ENCODE measurements at regions not wholly inside any gene's neighbourhood (a gene's known extent, or its start where the extent isn't known, plus 50 kb on each side); places are given as distances from the start of the nearest gene placed in this dataset.

DNA sequence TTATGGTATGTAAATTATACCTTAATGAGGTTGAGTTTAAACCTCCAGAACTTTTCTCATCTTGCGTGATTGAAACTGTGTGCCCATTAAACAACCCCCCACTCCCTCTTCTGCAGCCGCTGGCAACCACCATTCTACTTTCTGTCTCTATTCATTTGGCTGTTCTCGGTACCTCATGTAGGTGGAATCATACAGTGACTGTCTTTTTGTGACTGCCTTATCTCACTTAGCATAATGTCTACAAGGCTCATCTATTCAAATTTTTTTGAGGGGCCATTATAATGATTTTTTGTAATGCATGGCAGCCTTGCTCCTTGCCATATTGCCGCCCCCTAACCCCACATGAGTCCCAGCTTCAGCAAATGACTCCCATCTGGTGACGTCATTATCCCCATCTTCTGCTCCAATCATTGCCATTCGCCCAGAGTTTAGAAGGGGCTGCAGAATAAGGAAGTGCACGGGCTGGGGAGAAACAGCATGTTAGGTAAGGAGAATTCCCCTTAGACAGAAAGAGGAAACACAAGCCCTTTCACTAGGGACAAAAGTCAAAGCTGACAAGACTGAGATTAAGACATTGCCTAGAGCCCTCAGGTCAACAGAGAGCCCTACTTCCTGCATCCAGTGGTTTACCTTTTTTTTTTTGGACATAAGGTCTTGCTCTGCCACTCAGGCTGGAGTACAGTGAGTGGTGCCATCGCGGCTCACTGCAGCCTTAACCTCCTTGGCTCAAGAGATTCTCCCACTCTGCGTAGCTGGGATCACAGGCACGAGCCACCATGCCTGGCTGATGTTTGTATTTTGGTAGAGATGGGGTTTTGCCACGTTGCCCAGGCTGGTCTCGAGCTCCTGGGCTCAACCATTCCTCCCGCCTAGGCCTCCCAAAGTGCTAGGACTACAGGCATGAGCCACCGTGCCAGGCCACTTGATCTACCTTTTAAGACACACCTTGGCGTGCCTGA is 78.4 kb upstream of the ERRFI1 start:
- Histone ChIP-seq H3K9ac (ENCODE audit: low read depth, low read length, poor library complexity, severe bottlenecking) (no peak overlapping the region), H3K4me3 (ENCODE audit: low read length, poor library complexity, severe bottlenecking) (no peak overlapping the region), H3F3A (ENCODE audit: low read depth) (no peaks in the 10 kb centered on the region), H3K9me3 (ENCODE audit: insufficient read depth, low read depth, low read length) (no peaks in the 10 kb centered on the region), H3K9me2 (replicated peaks; ENCODE audit: low read depth, low read length) (no peaks in the 10 kb centered on the region), H3K4me1 (ENCODE audit: insufficient read depth, low read length, poor library complexity, severe bottlenecking) (no peaks in the 10 kb centered on the region), H3K27me3 (ENCODE audit: insufficient read depth, low read length, poor library complexity, severe bottlenecking) (no peaks in the 10 kb centered on the region), H4K20me1 (ENCODE audit: insufficient read depth, low read length, poor library complexity, severe bottlenecking) (no peaks in the 10 kb centered on the region), H3K36me3 (ENCODE audit: insufficient read depth, low read length) (no peaks in the 10 kb centered on the region), H3K4me2 (ENCODE audit: low read depth, low read length, poor library complexity, severe bottlenecking) (no peak overlapping the region), H3K79me2 (ENCODE audit: insufficient read depth, low read length) (no peaks in the 10 kb centered on the region), H2AFZ (ENCODE audit: low read length) (no peak overlapping the region)
- TF ChIP-seq, protein P1, sequence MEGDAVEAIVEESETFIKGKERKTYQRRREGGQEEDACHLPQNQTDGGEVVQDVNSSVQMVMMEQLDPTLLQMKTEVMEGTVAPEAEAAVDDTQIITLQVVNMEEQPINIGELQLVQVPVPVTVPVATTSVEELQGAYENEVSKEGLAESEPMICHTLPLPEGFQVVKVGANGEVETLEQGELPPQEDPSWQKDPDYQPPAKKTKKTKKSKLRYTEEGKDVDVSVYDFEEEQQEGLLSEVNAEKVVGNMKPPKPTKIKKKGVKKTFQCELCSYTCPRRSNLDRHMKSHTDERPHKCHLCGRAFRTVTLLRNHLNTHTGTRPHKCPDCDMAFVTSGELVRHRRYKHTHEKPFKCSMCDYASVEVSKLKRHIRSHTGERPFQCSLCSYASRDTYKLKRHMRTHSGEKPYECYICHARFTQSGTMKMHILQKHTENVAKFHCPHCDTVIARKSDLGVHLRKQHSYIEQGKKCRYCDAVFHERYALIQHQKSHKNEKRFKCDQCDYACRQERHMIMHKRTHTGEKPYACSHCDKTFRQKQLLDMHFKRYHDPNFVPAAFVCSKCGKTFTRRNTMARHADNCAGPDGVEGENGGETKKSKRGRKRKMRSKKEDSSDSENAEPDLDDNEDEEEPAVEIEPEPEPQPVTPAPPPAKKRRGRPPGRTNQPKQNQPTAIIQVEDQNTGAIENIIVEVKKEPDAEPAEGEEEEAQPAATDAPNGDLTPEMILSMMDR (conservative IDR thresholded peaks at IDR 0.05; ENCODE audit: low read length), result no peak
- TF ChIP-seq EZH2phosphoT487 (IDR thresholded peaks at IDR 0.05; ENCODE audit: borderline replicate concordance), result no peak

DNA sequence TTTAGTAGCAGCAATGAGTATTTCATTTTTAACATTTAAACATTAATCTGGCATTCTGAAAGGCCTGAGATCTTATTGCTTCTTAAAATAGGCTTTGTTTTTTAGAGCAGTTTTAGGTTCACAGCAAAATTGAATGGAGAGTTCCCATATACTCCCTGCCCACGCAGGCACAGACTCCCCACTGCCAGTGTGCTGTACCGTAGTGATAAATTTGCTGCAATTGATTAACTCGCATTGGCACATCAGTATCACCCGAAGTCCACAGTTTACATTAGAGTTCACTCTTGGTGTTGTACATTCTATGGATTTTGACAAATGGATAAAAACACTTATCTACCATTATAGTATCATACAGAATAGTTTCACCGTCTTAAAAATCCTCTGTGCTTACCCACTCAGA is 71.8 kb upstream of the ERRFI1 start:
- no peaks in the 10 kb centered on the region for H4K20me1 ChIP-seq (ENCODE audit: insufficient read depth, low read length, poor library complexity, severe bottlenecking)
- H2AFZ ChIP-seq (ENCODE audit: low read length), result no peak overlapping the region
- H3K9me3 ChIP-seq (ENCODE audit: insufficient read depth, low read depth, low read length), result no peaks in the 10 kb centered on the region
- no peaks in the 10 kb centered on the region for H3K4me1 ChIP-seq (ENCODE audit: insufficient read depth, low read length, poor library complexity, severe bottlenecking)
- H3K9me2 ChIP-seq (replicated peaks; ENCODE audit: low read depth, low read length), result no peaks in the 10 kb centered on the region
- H3K27me3 ChIP-seq (ENCODE audit: insufficient read depth, low read length, poor library complexity, severe bottlenecking), result no peaks in the 10 kb centered on the region
- H3K9ac ChIP-seq (ENCODE audit: low read depth, low read length, poor library complexity, severe bottlenecking), result no peak overlapping the region
- no peaks in the 10 kb centered on the region for H3K79me2 ChIP-seq (ENCODE audit: insufficient read depth, low read length)
- no peak overlapping the region for H3K4me3 ChIP-seq (ENCODE audit: low read length, poor library complexity, severe bottlenecking)
- no peaks in the 10 kb centered on the region for H3F3A ChIP-seq (ENCODE audit: low read depth)
- H3K4me2 ChIP-seq (ENCODE audit: low read depth, low read length, poor library complexity, severe bottlenecking), result no peak overlapping the region
- TF ChIP-seq, protein P1 (conservative IDR thresholded peaks at IDR 0.05; ENCODE audit: low read length), result no peak
- TF ChIP-seq EZH2phosphoT487 (IDR thresholded peaks at IDR 0.05; ENCODE audit: borderline replicate concordance), result no peak
- no peaks in the 10 kb centered on the region for H3K36me3 ChIP-seq (ENCODE audit: insufficient read depth, low read length)

DNA sequence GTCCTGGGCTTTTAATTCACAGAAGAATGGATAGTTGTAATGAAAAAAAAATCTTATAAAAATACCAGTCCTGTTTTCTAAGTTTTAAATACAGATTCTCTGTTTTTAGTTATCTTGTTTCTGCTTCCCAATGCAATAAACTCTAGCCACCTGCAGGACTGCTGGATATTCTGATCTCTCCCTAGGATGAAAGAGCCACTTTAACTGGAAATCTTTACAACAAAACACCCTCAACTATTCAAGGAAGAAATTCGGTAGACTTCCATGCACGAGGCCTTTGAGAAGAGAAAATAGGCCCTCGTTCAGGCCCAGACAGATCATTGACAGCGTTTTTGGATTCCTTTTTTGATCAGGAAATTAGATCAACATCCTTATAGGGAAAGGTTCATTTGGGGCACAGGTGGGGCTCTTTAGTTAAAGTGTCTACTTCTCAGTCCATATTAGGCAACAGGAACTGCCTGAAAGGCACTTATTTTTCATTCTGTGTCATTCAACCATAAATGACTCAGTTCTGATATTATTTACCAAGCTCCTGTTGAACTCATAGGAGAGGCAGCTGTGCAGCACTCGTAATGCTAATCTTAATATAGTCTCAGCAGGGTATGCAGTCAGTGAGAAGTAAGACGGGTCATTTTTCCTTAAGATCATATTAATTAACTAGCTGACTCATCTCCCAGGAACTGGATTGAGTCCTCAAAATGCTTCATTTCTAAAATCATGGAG is 71.1 kb upstream of the ERRFI1 start:
- no peaks in the 10 kb centered on the region for H3F3A ChIP-seq (ENCODE audit: low read depth)
- H3K4me2 ChIP-seq (ENCODE audit: low read depth, low read length, poor library complexity, severe bottlenecking), result no peak overlapping the region
- H3K4me1 ChIP-seq (ENCODE audit: insufficient read depth, low read length, poor library complexity, severe bottlenecking), result no peaks in the 10 kb centered on the region
- H3K9ac ChIP-seq (ENCODE audit: low read depth, low read length, poor library complexity, severe bottlenecking), result no peak overlapping the region
- no peaks in the 10 kb centered on the region for H3K27me3 ChIP-seq (ENCODE audit: insufficient read depth, low read length, poor library complexity, severe bottlenecking)
- H3K36me3 ChIP-seq (ENCODE audit: insufficient read depth, low read length), result no peaks in the 10 kb centered on the region
- TF ChIP-seq, protein P1 (conservative IDR thresholded peaks at IDR 0.05; ENCODE audit: low read length), result no peak
- TF ChIP-seq EZH2phosphoT487 (IDR thresholded peaks at IDR 0.05; ENCODE audit: borderline replicate concordance), result no peak
- no peak overlapping the region for H2AFZ ChIP-seq (ENCODE audit: low read length)
- H3K9me2 ChIP-seq (replicated peaks; ENCODE audit: low read depth, low read length), result no peaks in the 10 kb centered on the region
- no peaks in the 10 kb centered on the region for H4K20me1 ChIP-seq (ENCODE audit: insufficient read depth, low read length, poor library complexity, severe bottlenecking)
- no peaks in the 10 kb centered on the region for H3K9me3 ChIP-seq (ENCODE audit: insufficient read depth, low read depth, low read length)
- no peaks in the 10 kb centered on the region for H3K79me2 ChIP-seq (ENCODE audit: insufficient read depth, low read length)
- H3K4me3 ChIP-seq (ENCODE audit: low read length, poor library complexity, severe bottlenecking), result no peak overlapping the region

Measured in Loucy (cell line).